BLaER1 treated with 17β-estradiol and CSF1 and Interleukin-3, amounts not matched to agents 10 nM and 100 nM (cell line): ENCODE measurements at regions not wholly inside any gene's neighbourhood (a gene's known extent, or its start where the extent isn't known, plus 50 kb on each side); places are given as distances from the start of the nearest gene placed in this dataset.
"Not testable (repeated sequence)": the region's sequence is repeated elsewhere in the genome, so short reads cannot be mapped to it uniquely, and the experiment has no call there.

ENCODE experiments used
- H3K27ac ChIP-seq, 11 experiments: shearing (Covaris generic); formaldehyde crosslinking; 2 replicates each; pipeline ENCODE4 v1.8.1; 2022
- H3K27me3 ChIP-seq, 11 experiments: shearing (Covaris generic); formaldehyde crosslinking; 2 replicates each; pipeline ENCODE4 v1.8.1; 2022
- H3K36me3 ChIP-seq, 11 experiments: shearing (Covaris generic); formaldehyde crosslinking; 2 replicates each; pipeline ENCODE4 v1.8.1; 2022
- H3K4me1 ChIP-seq, 10 experiments: shearing (Covaris generic); formaldehyde crosslinking; 2 replicates each; pipeline ENCODE4 v1.8.1; 2022
- H3K4me2 ChIP-seq, 11 experiments: shearing (Covaris generic); formaldehyde crosslinking; 2 replicates each; pipeline ENCODE4 v1.8.1; 2022
- H3K4me3 ChIP-seq, 10 experiments: shearing (Covaris generic); formaldehyde crosslinking; 2 replicates each; pipeline ENCODE4 v1.8.1; 2022
- H3K9ac ChIP-seq, 11 experiments: shearing (Covaris generic); formaldehyde crosslinking; 2 replicates each; pipeline ENCODE4 v1.8.1; 2022
- H3K9me3 ChIP-seq, 11 experiments: shearing (Covaris generic); formaldehyde crosslinking; replicated peaks in 1 of 11; 2 replicates each; pipeline ENCODE4 v1.8.1; 2022
- H4K20me1 ChIP-seq, 11 experiments: shearing (Covaris generic); formaldehyde crosslinking; 2 replicates each; pipeline ENCODE4 v1.8.1; 2022
- Cebpa-rat ChIP-seq, 11 experiments: shearing (Covaris generic); IDR thresholded peaks; 2 replicates each; pipeline ENCODE4 v1.8.1; 2022

- no peak overlapping the region for H3K9ac ChIP-seq
- no peak overlapping the region for H3K27ac ChIP-seq
- H3K36me3 ChIP-seq = no peaks in the 10 kb centered on the region
- H3K4me3 ChIP-seq = no peak overlapping the region
- no peak overlapping the region for H3K4me2 ChIP-seq
- H3K9me3 ChIP-seq = no peaks in the 10 kb centered on the region
- TF ChIP-seq Cebpa-rat (IDR thresholded peaks at IDR 0.05) = no peak
- no peaks in the 10 kb centered on the region for H3K27me3 ChIP-seq
- no peaks in the 10 kb centered on the region for H4K20me1 ChIP-seq
- no peaks in the 10 kb centered on the region for H3K4me1 ChIP-seq
These were observed 582.6 kb upstream of the ZNF337 start for GRCh38 chr20:26279238-26279637.

- no peak overlapping the region for H3K4me3 ChIP-seq
- no peaks in the 10 kb centered on the region for H3K36me3 ChIP-seq
- no peak overlapping the region for H3K9ac ChIP-seq
- no peaks in the 10 kb centered on the region for H3K4me1 ChIP-seq
- H3K27me3 ChIP-seq = no peaks in the 10 kb centered on the region
- no peaks in the 10 kb centered on the region for H4K20me1 ChIP-seq
- H3K9me3 ChIP-seq = no peaks in the 10 kb centered on the region
- no peak for TF ChIP-seq Cebpa-rat (IDR thresholded peaks at IDR 0.05)
- no peak overlapping the region for H3K27ac ChIP-seq
- H3K4me2 ChIP-seq = no peak overlapping the region
These were observed 580.7 kb upstream of the ZNF337 start for GRCh38 chr20:26277339-26277738.

- no peak for TF ChIP-seq Cebpa-rat (IDR thresholded peaks at IDR 0.05)
- no peak overlapping the region for H3K4me3 ChIP-seq
These were observed 580.0 kb upstream of the ZNF337 start for GRCh38 chr20:26276554-26277210.

GRCh38 chr20:26268762-26269161 is 572.1 kb upstream of the ZNF337 start:
- not testable (repeated sequence) for H3K9ac ChIP-seq, H3K4me1 ChIP-seq, H3K4me3 ChIP-seq, H3K9me3 ChIP-seq, H3K4me2 ChIP-seq, H4K20me1 ChIP-seq, H3K27ac ChIP-seq, H3K27me3 ChIP-seq, H3K36me3 ChIP-seq

More at GRCh38 chr20:26276554-26277210, 580.0 kb upstream of the ZNF337 start:
- H3K9me3 ChIP-seq = no peaks in the 10 kb centered on the region
- H3K9ac ChIP-seq = no peak overlapping the region
- no peaks in the 10 kb centered on the region for H3K27me3 ChIP-seq
- H3K4me2 ChIP-seq = no peak overlapping the region
- no peaks in the 10 kb centered on the region for H3K36me3 ChIP-seq
- no peak overlapping the region for H3K27ac ChIP-seq
- no peaks in the 10 kb centered on the region for H4K20me1 ChIP-seq
- H3K4me1 ChIP-seq = no peaks in the 10 kb centered on the region

GRCh38 chr20:26260925-26261324 is 564.3 kb upstream of the ZNF337 start:
- H3K4me3 ChIP-seq, H3K4me1 ChIP-seq, H4K20me1 ChIP-seq, H3K36me3 ChIP-seq, H3K4me2 ChIP-seq, H3K9me3 ChIP-seq, H3K9ac ChIP-seq, H3K27me3 ChIP-seq, H3K27ac ChIP-seq: not testable (repeated sequence)

- H3K36me3 ChIP-seq, H4K20me1 ChIP-seq, H3K4me3 ChIP-seq, H3K27ac ChIP-seq, H3K27me3 ChIP-seq, H3K4me2 ChIP-seq, H3K4me1 ChIP-seq, H3K9me3 ChIP-seq, H3K9ac ChIP-seq: not testable (repeated sequence)
These were observed 555.8 kb upstream of the ZNF337 start for GRCh38 chr20:26252311-26252975.

GRCh38 chr20:26251376-26251775 is 554.7 kb upstream of the ZNF337 start:
- H3K9ac ChIP-seq, H3K27ac ChIP-seq, H3K4me2 ChIP-seq, H3K27me3 ChIP-seq, H4K20me1 ChIP-seq, H3K4me1 ChIP-seq, H3K36me3 ChIP-seq, H3K4me3 ChIP-seq, H3K9me3 ChIP-seq: not testable (repeated sequence)

GRCh38 chr20:26250249-26251114 is 553.8 kb upstream of the ZNF337 start:
- not testable (repeated sequence) for H3K27me3 ChIP-seq, H3K36me3 ChIP-seq, H3K9me3 ChIP-seq, H3K9ac ChIP-seq, H4K20me1 ChIP-seq, H3K27ac ChIP-seq, H3K4me2 ChIP-seq, H3K4me1 ChIP-seq, H3K4me3 ChIP-seq
- TF ChIP-seq Cebpa-rat (IDR thresholded peaks at IDR 0.05) = peak in 3 of 11 experiments; percentile 18 to 63 (median 48); a peak in 5 of 22 replicates

GRCh38 chr20:26243731-26244130 is 547.1 kb upstream of the ZNF337 start:
- H3K9me3 ChIP-seq = no peaks in the 10 kb centered on the region
- H3K4me3 ChIP-seq = no peak overlapping the region
- H3K4me1 ChIP-seq = no peaks in the 10 kb centered on the region
- H4K20me1 ChIP-seq = no peaks in the 10 kb centered on the region
- no peak overlapping the region for H3K9ac ChIP-seq
- no peaks in the 10 kb centered on the region for H3K27me3 ChIP-seq
- H3K4me2 ChIP-seq = no peak overlapping the region
- H3K27ac ChIP-seq = no peak overlapping the region
- no peak for TF ChIP-seq Cebpa-rat (IDR thresholded peaks at IDR 0.05)
- no peaks in the 10 kb centered on the region for H3K36me3 ChIP-seq

- H3K4me1 ChIP-seq, H3K9ac ChIP-seq, H3K36me3 ChIP-seq, H3K27me3 ChIP-seq, H3K9me3 ChIP-seq, H3K4me2 ChIP-seq, H4K20me1 ChIP-seq, H3K4me3 ChIP-seq, H3K27ac ChIP-seq: not testable (repeated sequence)
These were observed 524.0 kb upstream of the ZNF337 start for GRCh38 chr20:26220609-26221008.

- not testable (repeated sequence) for H4K20me1 ChIP-seq
These were observed 522.9 kb upstream of the ZNF337 start for GRCh38 chr20:26219546-26219945.

More at GRCh38 chr20:26219546-26219945, 522.9 kb upstream of the ZNF337 start:
- H3K27ac ChIP-seq, H3K4me3 ChIP-seq, H3K36me3 ChIP-seq, H3K4me1 ChIP-seq, H3K4me2 ChIP-seq, H3K9me3 ChIP-seq, H3K27me3 ChIP-seq, H3K9ac ChIP-seq: not testable (repeated sequence)
